Uterus (tissue), 2 donors: ENCODE measurements at regions not wholly inside any gene's neighbourhood (a gene's known extent, or its start where the extent isn't known, plus 50 kb on each side); places are given as distances from the start of the nearest gene placed in this dataset.

Experiments used
- CTCF ChIP-seq, 4 experiments: fragments of 200-600 bp in 2 of 4; fragments of 450-650 bp in 2 of 4; sonication (generic) in 2 of 4; IDR thresholded peaks; one replicate each; pipeline ENCODE4 v1.5.1; 2016 to 2019; ENCODE audit warnings: antibody characterized with exemption in 4 of 4, mild to moderate bottlenecking in 2 of 4, moderate library complexity in 1 of 4
- POLR2A ChIP-seq, 2 donors: fragments of 450-650 bp; IDR thresholded peaks; one replicate each; pipeline ENCODE4 v1.6.1; 2016; ENCODE audit warnings: antibody characterized with exemption in 2 of 2, mild to moderate bottlenecking in 1 of 2, moderate library complexity in 1 of 2

GRCh38 chr13:66021846-66022245, 1208.3 kb downstream of the PCDH9 start:
- no peak for TF ChIP-seq CTCF (IDR thresholded peaks at IDR 0.05)
- TF ChIP-seq POLR2A (IDR thresholded peaks at IDR 0.05), result no peak
